HEK293T (cell line): ENCODE measurements at regions not wholly inside any gene's neighbourhood (a gene's known extent, or its start where the extent isn't known, plus 50 kb on each side); places are given as distances from the start of the nearest gene placed in this dataset.
"Not testable (repeated sequence)": the region's sequence is repeated elsewhere in the genome, so short reads cannot be mapped to it uniquely, and the experiment has no call there.

Experiments used
- CTCF ChIA-PET: fragments of 350-600 bp; formaldehyde crosslinking; extraction: SDS; loops from one replicate; lab custom pipeline; 2021; ENCODE audit warnings: antibody characterized with exemption, inconsistent platforms; lab: Yijun Ruan, JAX
- POLR2A ChIA-PET: fragments of 350-600 bp; formaldehyde crosslinking; extraction: SDS; loops from one replicate; lab custom pipeline; 2020; ENCODE audit warnings: antibody characterized with exemption, inconsistent platforms; lab: Yijun Ruan, JAX
- DNase-seq: peaks from one replicate; pipeline ENCODE4 v3.0.0; 2012; ENCODE audit warnings: mixed read lengths; ENCODE audit errors: extremely low spot score
- ARNT ChIP-seq: fragments of 450-650 bp; IDR thresholded peaks from 2 replicates; pipeline ENCODE4 v1.6.1; 2017; ENCODE audit warnings: mild to moderate bottlenecking
- BHLHE40 ChIP-seq: fragments of 450-650 bp; IDR thresholded peaks from 2 replicates; pipeline ENCODE4 v1.6.1; 2016; ENCODE audit warnings: mild to moderate bottlenecking, moderate library complexity, borderline replicate concordance
- CTBP1 ChIP-seq: fragments of 450-650 bp; IDR thresholded peaks from 2 replicates; pipeline ENCODE4 v1.6.1; 2016; ENCODE audit warnings: borderline replicate concordance
- ELF4 ChIP-seq: fragments of 450-650 bp; IDR thresholded peaks from 2 replicates; pipeline ENCODE4 v1.6.1; 2017; ENCODE audit warnings: antibody characterized with exemption
- FOXA1 ChIP-seq: fragments of 450-650 bp; IDR thresholded peaks from 2 replicates; pipeline ENCODE4 v1.6.1; 2016; ENCODE audit warnings: mild to moderate bottlenecking
- FOXK2 ChIP-seq: fragments of 450-650 bp; IDR thresholded peaks from 2 replicates; pipeline ENCODE4 v1.6.1; 2016; ENCODE audit warnings: mild to moderate bottlenecking
- FOXM1 ChIP-seq: fragments of 450-650 bp; IDR thresholded peaks from 2 replicates; pipeline ENCODE4 v1.6.1; 2017; ENCODE audit warnings: mild to moderate bottlenecking, borderline replicate concordance
- HDGF ChIP-seq: fragments of 450-650 bp; IDR thresholded peaks from 2 replicates; pipeline ENCODE4 v1.6.1; 2017; ENCODE audit warnings: antibody characterized with exemption, borderline replicate concordance
- L3MBTL2 ChIP-seq: fragments of 450-650 bp; conservative IDR thresholded peaks from 2 replicates; pipeline ENCODE4 v1.6.1; 2016; ENCODE audit warnings: mild to moderate bottlenecking
- LEF1 ChIP-seq: fragments of 450-650 bp; IDR thresholded peaks from 2 replicates; pipeline ENCODE4 v1.6.1; 2017; ENCODE audit warnings: mild to moderate bottlenecking, borderline replicate concordance
- NFRKB ChIP-seq: fragments of 450-650 bp; IDR thresholded peaks from 2 replicates; pipeline ENCODE4 v1.6.1; 2016; ENCODE audit warnings: mild to moderate bottlenecking, moderate library complexity
- PKNOX1 ChIP-seq: fragments of 450-650 bp; IDR thresholded peaks from 2 replicates; pipeline ENCODE4 v1.6.1; 2016
- SP1 ChIP-seq: fragments of 450-650 bp; IDR thresholded peaks from 2 replicates; pipeline ENCODE4 v1.6.1; 2017
- SUZ12 ChIP-seq: fragments of 450-650 bp; IDR thresholded peaks from 2 replicates; pipeline ENCODE4 v1.6.1; 2016; ENCODE audit warnings: mild to moderate bottlenecking
- TARDBP ChIP-seq: fragments of 450-650 bp; IDR thresholded peaks from 2 replicates; pipeline ENCODE4 v1.6.1; 2016
- ZNF384 ChIP-seq: fragments of 450-650 bp; IDR thresholded peaks from 2 replicates; pipeline ENCODE4 v1.6.1; 2016

GRCh38 chr6:130632897-130633296, 194.3 kb upstream of the SMLR1 start:
- DNase-seq = no peak
- ChIA-PET CTCF (no interaction called here), POLR2A (no interaction called here)
- TF ChIP-seq ARNT (no peak), BHLHE40 (no peak), FOXM1 (no peak), TARDBP (no peak), ELF4 (no peak), L3MBTL2 (no peak), SP1 (no peak), NFRKB (no peak), FOXK2 (no peak), SUZ12 (no peak), FOXA1 (no peak), LEF1 (no peak)

- CTCF ChIA-PET = no interaction called here
- no peak for DNase-seq
- TF ChIP-seq BHLHE40 (no peak), PKNOX1 (no peak), TARDBP (no peak), NFRKB (no peak), SUZ12 (no peak), FOXA1 (no peak), ELF4 (no peak), FOXM1 (no peak), HDGF (no peak), SP1 (no peak)
- POLR2A ChIA-PET = no interaction called here
Observed at GRCh38 chr6:130643361-130643760, 183.8 kb upstream of the SMLR1 start.

- ChIA-PET POLR2A (no interaction called here), CTCF (interaction anchor here (0.6 kb wide), 1 partner anchor 40 kb away, joined by 3 read pairs; no protein-coding TSS in a partner anchor)
- no peak for DNase-seq
- no peak for TF ChIP-seq FOXM1
- no peak for TF ChIP-seq SP1
- no peak for TF ChIP-seq LEF1
- no peak for TF ChIP-seq FOXA1
- TF ChIP-seq ARNT = no peak
- TF ChIP-seq PKNOX1 = no peak
- no peak for TF ChIP-seq HDGF
- TF ChIP-seq ELF4 = no peak
- TF ChIP-seq CTBP1 = no peak
- TF ChIP-seq FOXK2 = no peak
- TF ChIP-seq SUZ12 = no peak
- no peak for TF ChIP-seq L3MBTL2
- TF ChIP-seq NFRKB = no peak
- no peak for TF ChIP-seq TARDBP
- no peak for TF ChIP-seq ZNF384
- no peak for TF ChIP-seq BHLHE40
Observed at GRCh38 chr6:130644175-130644574, 183.0 kb upstream of the SMLR1 start.

GRCh38 chr6:130644769-130645168, 182.4 kb upstream of the SMLR1 start:
- CTCF ChIA-PET = interaction anchor here (0.6 kb wide), 1 partner anchor 40 kb away, joined by 3 read pairs; no protein-coding TSS in a partner anchor
- DNase-seq, POLR2A ChIA-PET: not testable (repeated sequence)

GRCh38 chr6:130647246-130647645, 180.0 kb upstream of the SMLR1 start:
- no peak for TF ChIP-seq FOXM1
- TF ChIP-seq CTBP1 = no peak
- TF ChIP-seq L3MBTL2 = no peak
- TF ChIP-seq PKNOX1 = no peak
- no peak for TF ChIP-seq LEF1
- no peak for TF ChIP-seq HDGF
- no peak for TF ChIP-seq FOXK2
- TF ChIP-seq ZNF384 = no peak
- no peak for TF ChIP-seq FOXA1
- no peak for TF ChIP-seq TARDBP
- TF ChIP-seq SP1 = no peak
- no peak for TF ChIP-seq SUZ12
- no peak for TF ChIP-seq ARNT
- no peak for TF ChIP-seq ELF4
- TF ChIP-seq NFRKB = no peak
- TF ChIP-seq BHLHE40 = no peak
- ChIA-PET POLR2A (no interaction called here), CTCF (interaction anchor here (1.1 kb wide), 1 partner anchor 19 kb away, joined by 3 read pairs; no protein-coding TSS in a partner anchor)
- DNase-seq = no peak

- CTCF ChIA-PET = no interaction called here
- no peak for DNase-seq
- POLR2A ChIA-PET = no interaction called here
- no peak for TF ChIP-seq LEF1
- TF ChIP-seq L3MBTL2 = no peak
- TF ChIP-seq FOXK2 = no peak
- TF ChIP-seq FOXM1 = no peak
- TF ChIP-seq ZNF384 = no peak
- TF ChIP-seq SP1 = no peak
- TF ChIP-seq TARDBP = no peak
- TF ChIP-seq HDGF = no peak
- TF ChIP-seq ELF4 = no peak
- TF ChIP-seq NFRKB = no peak
- TF ChIP-seq PKNOX1 = no peak
- no peak for TF ChIP-seq ARNT
- TF ChIP-seq SUZ12 = no peak
- TF ChIP-seq BHLHE40 = no peak
- no peak for TF ChIP-seq FOXA1
Observed at GRCh38 chr6:130655586-130655985, 171.6 kb upstream of the SMLR1 start.
